Common myeloid progenitor, CD34-positive (primary cell): ENCODE measurements at regions not wholly inside any gene's neighbourhood (a gene's known extent, or its start where the extent isn't known, plus 50 kb on each side); places are given as distances from the start of the nearest gene placed in this dataset.

Experiments
- CTCF ChIA-PET: fragments of 350-600 bp; sonication (Branson Sonifier 250); formaldehyde crosslinking; loops from one replicate; lab custom pipeline; 2021; ENCODE audit warnings: antibody characterized with exemption; lab: Charles Lee
- POLR2A ChIA-PET: fragments of 350-600 bp; sonication (Branson Sonifier 250); formaldehyde crosslinking; loops from one replicate; lab custom pipeline; 2021; ENCODE audit warnings: antibody characterized with exemption; lab: Charles Lee
- DNase-seq, 3 donors: peaks; one replicate each; pipeline versions ENCODE4 v3.0.0 to v3.0.0-alpha.2; 2013
- H3K27ac ChIP-seq, 2 experiments: 1 replicate in 1 of 2; 2 replicates in 1 of 2; pipeline ENCODE4 v1.7.0; 2013; ENCODE audit warnings: inconsistent platforms in 2 of 2, low read length in 2 of 2, mild to moderate bottlenecking in 2 of 2, low read depth in 1 of 2, moderate library complexity in 1 of 2; ENCODE audit not compliant: severe bottlenecking in 2 of 2, insufficient read depth in 1 of 2, poor library complexity in 1 of 2
- H3K27me3 ChIP-seq, 5 experiments: replicated peaks in 2 of 5; 1 replicate in 3 of 5; 2 replicates in 2 of 5; pipeline versions ENCODE4 v1.6.1 to v1.7.0; 2013; ENCODE audit warnings: low read length in 4 of 5, mild to moderate bottlenecking in 2 of 5, moderate library complexity in 2 of 5, inconsistent platforms in 1 of 5; ENCODE audit not compliant: insufficient read depth in 5 of 5, control insufficient read depth in 4 of 5
- H3K36me3 ChIP-seq, 4 experiments: 1 replicate in 2 of 4; 2 replicates in 2 of 4; pipeline versions ENCODE4 v1.6.1 to v1.7.0; 2013; ENCODE audit warnings: low read length in 3 of 4, control low read depth in 1 of 4, mild to moderate bottlenecking in 1 of 4; ENCODE audit not compliant: control insufficient read depth in 4 of 4, insufficient read depth in 4 of 4
- H3K4me1 ChIP-seq, 4 experiments: 1 replicate in 3 of 4; 2 replicates in 1 of 4; pipeline versions ENCODE4 v1.6.1 to v1.7.1; 2013; ENCODE audit warnings: low read length in 3 of 4, mild to moderate bottlenecking in 3 of 4, control low read depth in 1 of 4, inconsistent platforms in 1 of 4, moderate library complexity in 1 of 4; ENCODE audit not compliant: control insufficient read depth in 4 of 4, insufficient read depth in 4 of 4; ENCODE audit errors: control extremely low read depth in 1 of 4
- H3K4me3 ChIP-seq, 7 experiments: 1 replicate in 4 of 7; 2 replicates in 3 of 7; pipeline versions ENCODE4 v1.5.1 to v1.7.0; 2013; ENCODE audit warnings: mild to moderate bottlenecking in 7 of 7, low read length in 6 of 7, moderate library complexity in 6 of 7, inconsistent platforms in 2 of 7, low read depth in 2 of 7, control low read depth in 1 of 7; ENCODE audit not compliant: insufficient read depth in 4 of 7, control insufficient read depth in 1 of 7; ENCODE audit errors: extremely low read depth in 1 of 7
- H3K9me3 ChIP-seq, 5 experiments: 1 replicate in 4 of 5; 2 replicates in 1 of 5; pipeline versions ENCODE4 v1.6.1 to v1.7.1; 2013; ENCODE audit warnings: low read length in 4 of 5, mild to moderate bottlenecking in 2 of 5, inconsistent platforms in 1 of 5, low read depth in 1 of 5, moderate library complexity in 1 of 5; ENCODE audit not compliant: control insufficient read depth in 4 of 5, insufficient read depth in 2 of 5; ENCODE audit errors: control extremely low read depth in 1 of 5
- WGBS: methylation state at CpG from one replicate; pipeline ENCODE4 v1.1.5; 2013; ENCODE audit not compliant: insufficient coverage; 5-methylcytosine and 5-hydroxymethylcytosine counted together

- H3K27me3 ChIP-seq, result peaks cover 0 to 1% (median 0%) of the 10 kb centered on the region in 5 experiments
- ChIA-PET POLR2A (no interaction called here), CTCF (interaction anchor here (1.6 kb wide), 1 partner anchor 13 kb away, joined by 3 read pairs; no protein-coding TSS in a partner anchor)
- 91% methylated on average over 1 of the region's 1 CpG for WGBS
- no peak overlapping the region for H3K27ac ChIP-seq
- H3K4me3 ChIP-seq, result no peak overlapping the region
- no peaks in the 10 kb centered on the region for H3K36me3 ChIP-seq
- no peaks in the 10 kb centered on the region for H3K9me3 ChIP-seq
- no peak for DNase-seq
- H3K4me1 ChIP-seq, result no peaks in the 10 kb centered on the region
Observed at GRCh38 chr9:107112707-107113243, 170.3 kb upstream of the RAD23B start.

- WGBS, result 89% methylated on average over 3 of the region's 6 CpGs
Observed at GRCh38 chr9:107118863-107119624, 164.0 kb upstream of the RAD23B start.

DNA sequence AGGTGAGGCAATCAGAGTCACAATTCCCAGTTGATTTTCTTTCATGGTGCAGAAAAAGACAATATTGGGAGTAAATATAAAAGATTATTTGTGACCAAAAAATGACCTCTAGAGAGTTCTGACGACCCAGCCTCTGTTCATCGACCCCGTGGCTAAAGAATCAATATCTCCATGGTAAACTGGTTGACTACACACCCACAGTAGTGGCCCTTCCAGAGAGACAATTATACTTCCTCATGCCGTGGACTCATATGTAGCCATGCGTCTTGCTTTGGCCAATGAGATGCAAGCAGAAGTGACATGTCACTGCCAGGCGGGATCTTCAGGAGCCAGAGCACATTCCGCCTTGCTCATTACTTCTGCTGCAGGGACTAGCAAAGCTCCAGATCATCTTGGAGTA lies 163.3 kb upstream of the RAD23B start:
- ChIA-PET POLR2A (no interaction called here), CTCF (no interaction called here)
- Histone ChIP-seq H3K4me1 (no peaks in the 10 kb centered on the region), H3K36me3 (no peaks in the 10 kb centered on the region), H3K27ac (no peak overlapping the region), H3K9me3 (no peaks in the 10 kb centered on the region), H3K4me3 (no peak overlapping the region), H3K27me3 (peaks cover 0 to 3% (median 0%) of the 10 kb centered on the region in 5 experiments)
- no peak for DNase-seq
- 92% methylated on average over 7 of the region's 7 CpGs for WGBS

More at GRCh38 chr9:107118863-107119624, 164.0 kb upstream of the RAD23B start:
- Histone ChIP-seq H3K27me3 (peaks cover 0 to 3% (median 0%) of the 10 kb centered on the region in 5 experiments), H3K4me1 (no peaks in the 10 kb centered on the region), H3K36me3 (no peaks in the 10 kb centered on the region), H3K4me3 (no peak overlapping the region), H3K27ac (no peak overlapping the region), H3K9me3 (no peaks in the 10 kb centered on the region)
- POLR2A ChIA-PET, result no interaction called here
- CTCF ChIA-PET, result interaction anchor here (1.4 kb wide), 1 partner anchor 19 kb away, joined by 3 read pairs; no protein-coding TSS in a partner anchor
- DNase-seq, result no peak

GRCh38 chr9:107123389-107123788 lies 159.7 kb upstream of the RAD23B start:
- no peak for DNase-seq
- H3K9me3 ChIP-seq, result no peaks in the 10 kb centered on the region
- H3K27me3 ChIP-seq, result peaks cover 0 to 3% (median 0%) of the 10 kb centered on the region in 5 experiments
- no peaks in the 10 kb centered on the region for H3K36me3 ChIP-seq
- ChIA-PET CTCF (interaction anchor here (1.3 to 1.6 kb wide), 2 partner anchors 9 to 16 kb away, joined by 4 to 5 read pairs; no protein-coding TSS in a partner anchor), POLR2A (no interaction called here)
- no peak overlapping the region for H3K27ac ChIP-seq
- H3K4me3 ChIP-seq, result no peak overlapping the region
- no peaks in the 10 kb centered on the region for H3K4me1 ChIP-seq

DNA sequence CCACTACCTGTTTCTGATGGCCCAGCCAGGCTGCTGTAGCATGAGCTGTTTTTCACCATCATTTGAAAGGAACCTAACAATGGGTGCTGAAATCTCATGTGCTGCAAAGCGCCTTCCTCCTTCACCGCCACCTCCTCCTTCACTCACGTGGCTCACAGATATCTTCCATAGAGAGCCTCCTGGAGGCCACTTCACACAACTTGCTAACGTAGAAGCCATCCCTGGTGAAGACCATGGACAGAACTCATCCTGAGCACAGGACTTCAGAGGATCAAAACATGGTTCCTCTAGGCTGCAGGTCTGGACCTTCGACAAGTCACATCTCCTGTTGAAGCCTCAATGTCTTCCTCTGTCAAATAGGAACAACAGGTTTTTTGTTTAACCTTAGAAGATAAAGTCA lies 155.5 kb upstream of the RAD23B start:
- H3K36me3 ChIP-seq, result no peaks in the 10 kb centered on the region
- CTCF ChIA-PET, result no interaction called here
- no peak for DNase-seq

GRCh38 chr9:107131108-107131799 lies 151.8 kb upstream of the RAD23B start:
- peaks cover 0 to 2% (median 0%) of the 10 kb centered on the region in 5 experiments for H3K27me3 ChIP-seq
- no peak for DNase-seq
- no peaks in the 10 kb centered on the region for H3K9me3 ChIP-seq
- no peaks in the 10 kb centered on the region for H3K36me3 ChIP-seq
- WGBS, result 98% methylated on average over 5 of the region's 5 CpGs
- H3K27ac ChIP-seq, result no peak overlapping the region
- POLR2A ChIA-PET, result no interaction called here
- no peaks in the 10 kb centered on the region for H3K4me1 ChIP-seq
- CTCF ChIA-PET, result no interaction called here
- no peak overlapping the region for H3K4me3 ChIP-seq

More for the DNA sequence above, 155.5 kb upstream of the RAD23B start:
- H3K27me3 ChIP-seq, result peaks cover 0 to 3% (median 0%) of the 10 kb centered on the region in 5 experiments
- no peak overlapping the region for H3K27ac ChIP-seq
- POLR2A ChIA-PET, result no interaction called here
- no peak overlapping the region for H3K4me3 ChIP-seq
- H3K9me3 ChIP-seq, result no peaks in the 10 kb centered on the region
- 77% methylated on average over 4 of the region's 5 CpGs for WGBS
- no peaks in the 10 kb centered on the region for H3K4me1 ChIP-seq

- Histone ChIP-seq H3K4me3 (no peak overlapping the region), H3K4me1 (no peaks in the 10 kb centered on the region), H3K9me3 (no peaks in the 10 kb centered on the region), H3K27me3 (peaks cover 0 to 7% (median 0%) of the 10 kb centered on the region in 5 experiments), H3K27ac (no peak overlapping the region), H3K36me3 (no peaks in the 10 kb centered on the region)
- ChIA-PET CTCF (interaction anchor here (1.2 kb wide), 1 partner anchor 15 kb away, joined by 3 read pairs; no protein-coding TSS in a partner anchor), POLR2A (no interaction called here)
- WGBS, result 100% methylated on average over 2 of the region's 2 CpGs
- DNase-seq, result no peak
Observed at GRCh38 chr9:107136296-107136695, 146.8 kb upstream of the RAD23B start.
